Caki2 (cell line): ENCODE measurements at regions not wholly inside any gene's neighbourhood (a gene's known extent, or its start where the extent isn't known, plus 50 kb on each side); places are given as distances from the start of the nearest gene placed in this dataset.
A peak's percentile ranks its signal among the peaks of the same experiment; 100 is the strongest.
"Not testable (repeated sequence)": the region's sequence is repeated elsewhere in the genome, so short reads cannot be mapped to it uniquely, and the experiment has no call there.

Source experiments
- DNase-seq: peaks from one replicate; pipeline ENCODE4 v3.0.0-alpha.2; 2015; ENCODE audit warnings: low read depth
- in situ Hi-C: cut with HindIII; loops from 2 replicates; pipeline ENCODE4 v1.10.0; 2016; ENCODE audit warnings: low sequenced_read_pairs, low pct_unique_long_range_greater_than_20kb, mixed read lengths

- DNase-seq = no peak
- in situ Hi-C loops = no loop called here
Observed at GRCh38 chr6:11486959-11487358, 50.6 kb upstream of the TMEM170B start.

- DNase-seq = no peak
- in situ Hi-C loops = no loop called here
Observed at GRCh38 chr6:11486486-11486885, 51.1 kb upstream of the TMEM170B start.

GRCh38 chr6:11486051-11486450, 51.5 kb upstream of the TMEM170B start:
- DNase-seq = no peak
- in situ Hi-C loops = no loop called here

GRCh38 chr6:11485271-11485670, 52.3 kb upstream of the TMEM170B start:
- no peak for DNase-seq
- in situ Hi-C loops = no loop called here

- no peak for DNase-seq
- in situ Hi-C loops = no loop called here
Observed at GRCh38 chr6:11484441-11484840, 53.1 kb upstream of the TMEM170B start.

- in situ Hi-C loops = no loop called here
- DNase-seq = no peak
Observed at GRCh38 chr6:11482616-11483015, 54.9 kb upstream of the TMEM170B start.

- in situ Hi-C loops = no loop called here
Observed at GRCh38 chr6:11480541-11480940, 57.0 kb upstream of the TMEM170B start.

GRCh38 chr6:11479296-11479695, 58.3 kb upstream of the TMEM170B start:
- in situ Hi-C loops = no loop called here
- DNase-seq = peak; percentile 65

More at GRCh38 chr6:11480541-11480940, 57.0 kb upstream of the TMEM170B start:
- no peak for DNase-seq

- no peak for DNase-seq
- in situ Hi-C loops = no loop called here
Observed at GRCh38 chr6:11478586-11478985, 59.0 kb upstream of the TMEM170B start.

- no peak for DNase-seq
- in situ Hi-C loops = no loop called here
Observed at GRCh38 chr6:11475016-11475415, 62.5 kb upstream of the TMEM170B start.

GRCh38 chr6:11473008-11473740, 64.4 kb upstream of the TMEM170B start:
- in situ Hi-C loops = no loop called here
- no peak for DNase-seq

- no peak for DNase-seq
- in situ Hi-C loops = no loop called here
Observed at GRCh38 chr6:11471261-11471660, 66.3 kb upstream of the TMEM170B start.

GRCh38 chr6:11469684-11470083, 67.9 kb upstream of the TMEM170B start:
- in situ Hi-C loops = no loop called here
- DNase-seq = no peak

- in situ Hi-C loops, DNase-seq: not testable (repeated sequence)
Observed at GRCh38 chr6:11468271-11468670, 69.3 kb upstream of the TMEM170B start.

GRCh38 chr6:11467364-11467763, 70.2 kb upstream of the TMEM170B start:
- DNase-seq = no peak
- in situ Hi-C loops = no loop called here

GRCh38 chr6:11463398-11463780, 74.2 kb upstream of the TMEM170B start:
- DNase-seq = no peak
- in situ Hi-C loops = no loop called here

- in situ Hi-C loops = no loop called here
- DNase-seq = no peak
Observed at GRCh38 chr6:11462742-11463397, 74.7 kb upstream of the TMEM170B start.

GRCh38 chr6:11460837-11461661, 76.5 kb upstream of the TMEM170B start:
- in situ Hi-C loops = no loop called here
- DNase-seq = no peak

- DNase-seq = no peak
- in situ Hi-C loops = no loop called here
Observed at GRCh38 chr6:11460001-11460668, 77.4 kb upstream of the TMEM170B start.
